Smooth muscle cell of the brain vasculature (primary cell): ENCODE measurements at regions not wholly inside any gene's neighbourhood (a gene's known extent, or its start where the extent isn't known, plus 50 kb on each side); places are given as distances from the start of the nearest gene placed in this dataset.

Experiments
- DNase-seq: peaks from one replicate; pipeline ENCODE4 v3.0.0-alpha.2; 2012; ENCODE audit warnings: low read depth, low spot score

GRCh38 chr13:73937441-73937840 is 196.8 kb downstream of the KLF12 start:
- DNase-seq = no peak

- no peak for DNase-seq
These were observed 198.2 kb downstream of the KLF12 start for GRCh38 chr13:73935991-73936390.

- DNase-seq = no peak
These were observed 199.4 kb downstream of the KLF12 start for GRCh38 chr13:73934771-73935170.

- no peak for DNase-seq
These were observed 200.0 kb downstream of the KLF12 start for GRCh38 chr13:73934215-73934641.

- DNase-seq = no peak
These were observed 200.4 kb downstream of the KLF12 start for GRCh38 chr13:73933795-73934194.

GRCh38 chr13:73932091-73932490 is 202.1 kb downstream of the KLF12 start:
- no peak for DNase-seq

GRCh38 chr13:73929287-73929932 is 204.8 kb downstream of the KLF12 start:
- no peak for DNase-seq

GRCh38 chr13:73924607-73925006 is 209.6 kb downstream of the KLF12 start:
- no peak for DNase-seq

- no peak for DNase-seq
These were observed 211.5 kb downstream of the KLF12 start for GRCh38 chr13:73922493-73923393.

GRCh38 chr13:73918691-73919090 is 215.5 kb downstream of the KLF12 start:
- DNase-seq = no peak

- DNase-seq = no peak
These were observed 220.3 kb downstream of the KLF12 start for GRCh38 chr13:73913751-73914518.

GRCh38 chr13:73913079-73913740 is 221.0 kb downstream of the KLF12 start:
- no peak for DNase-seq

- no peak for DNase-seq
These were observed 222.8 kb downstream of the KLF12 start for GRCh38 chr13:73911361-73911760.

GRCh38 chr13:73910733-73911132 is 223.5 kb downstream of the KLF12 start:
- DNase-seq = no peak

- no peak for DNase-seq
These were observed 225.4 kb downstream of the KLF12 start for GRCh38 chr13:73908809-73909208.

- DNase-seq = no peak
These were observed 229.6 kb downstream of the KLF12 start for GRCh38 chr13:73904625-73905024.

GRCh38 chr13:73903561-73903960 is 230.6 kb downstream of the KLF12 start:
- no peak for DNase-seq

GRCh38 chr13:73902847-73903246 is 231.4 kb downstream of the KLF12 start:
- no peak for DNase-seq

- no peak for DNase-seq
These were observed 231.9 kb downstream of the KLF12 start for GRCh38 chr13:73902296-73902695.

GRCh38 chr13:73901324-73902068 is 232.7 kb downstream of the KLF12 start:
- DNase-seq = no peak

- no peak for DNase-seq
These were observed 233.6 kb downstream of the KLF12 start for GRCh38 chr13:73900591-73900990.
